NB4 (cell line): ENCODE measurements at regions not wholly inside any gene's neighbourhood (a gene's known extent, or its start where the extent isn't known, plus 50 kb on each side); places are given as distances from the start of the nearest gene placed in this dataset.

Source experiments
- MYC ChIP-seq: IDR thresholded peaks from 2 replicates; pipeline ENCODE4 v1.6.1; 2011; ENCODE audit warnings: low read depth, low read length
- POLR2A ChIP-seq: IDR thresholded peaks from 2 replicates; pipeline ENCODE4 v1.6.1; 2011; ENCODE audit warnings: mild to moderate bottlenecking; ENCODE audit not compliant: insufficient read length; ENCODE audit errors: extremely low read depth
- TF ChIP-seq, protein P1 (sequence below): IDR thresholded peaks from one replicate; pipeline ENCODE4 v1.5.1; 2012; ENCODE audit warnings: low read depth, low read length
- TF ChIP-seq, protein P2 (sequence below): IDR thresholded peaks from 2 replicates; pipeline ENCODE4 v1.6.1; 2011; ENCODE audit warnings: low read depth, low read length

DNA sequence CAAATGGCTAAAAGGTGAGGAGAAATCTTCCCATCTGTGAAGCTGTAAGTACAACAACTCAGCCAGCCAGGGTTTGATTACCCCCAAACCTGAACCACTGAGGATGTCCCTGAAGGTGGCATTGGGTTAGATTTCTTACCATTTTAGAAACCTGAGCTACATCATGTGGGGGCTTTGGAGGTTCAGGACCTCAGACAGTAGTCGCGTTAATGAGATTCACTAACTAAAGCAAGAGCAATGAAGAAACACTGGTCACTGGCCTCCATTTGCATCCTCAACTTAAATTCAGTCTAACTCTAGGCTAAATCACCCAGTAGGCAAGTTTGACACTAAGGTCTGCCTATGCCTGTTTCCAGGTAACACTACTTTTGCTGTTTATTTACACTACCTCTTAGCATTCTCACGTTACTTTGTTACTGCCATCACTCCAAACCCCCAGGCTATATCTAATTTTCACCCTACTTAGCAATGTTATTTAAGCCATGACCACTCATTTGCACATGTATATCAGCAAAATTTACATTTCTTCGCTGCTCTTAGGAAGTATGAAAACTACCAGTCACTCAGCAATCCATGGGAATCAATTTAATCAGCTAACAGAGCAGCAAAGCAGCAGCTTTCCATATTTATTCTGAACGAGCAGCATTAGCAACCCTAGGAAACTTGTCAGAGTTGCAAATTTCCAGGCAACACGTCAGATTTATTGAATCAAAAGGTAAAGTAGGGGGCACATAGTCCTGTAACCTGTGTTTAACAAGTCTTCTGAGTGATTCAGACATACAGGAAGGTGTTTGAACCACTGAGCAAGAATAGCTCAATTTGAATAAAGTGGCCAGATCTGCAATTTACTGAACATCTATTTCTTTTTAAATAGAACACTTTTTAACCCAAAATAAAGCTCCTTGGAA lies 788.4 kb upstream of the SORCS1 start:
- TF ChIP-seq POLR2A (no peak), MYC (no peak)
- TF ChIP-seq, protein P1, sequence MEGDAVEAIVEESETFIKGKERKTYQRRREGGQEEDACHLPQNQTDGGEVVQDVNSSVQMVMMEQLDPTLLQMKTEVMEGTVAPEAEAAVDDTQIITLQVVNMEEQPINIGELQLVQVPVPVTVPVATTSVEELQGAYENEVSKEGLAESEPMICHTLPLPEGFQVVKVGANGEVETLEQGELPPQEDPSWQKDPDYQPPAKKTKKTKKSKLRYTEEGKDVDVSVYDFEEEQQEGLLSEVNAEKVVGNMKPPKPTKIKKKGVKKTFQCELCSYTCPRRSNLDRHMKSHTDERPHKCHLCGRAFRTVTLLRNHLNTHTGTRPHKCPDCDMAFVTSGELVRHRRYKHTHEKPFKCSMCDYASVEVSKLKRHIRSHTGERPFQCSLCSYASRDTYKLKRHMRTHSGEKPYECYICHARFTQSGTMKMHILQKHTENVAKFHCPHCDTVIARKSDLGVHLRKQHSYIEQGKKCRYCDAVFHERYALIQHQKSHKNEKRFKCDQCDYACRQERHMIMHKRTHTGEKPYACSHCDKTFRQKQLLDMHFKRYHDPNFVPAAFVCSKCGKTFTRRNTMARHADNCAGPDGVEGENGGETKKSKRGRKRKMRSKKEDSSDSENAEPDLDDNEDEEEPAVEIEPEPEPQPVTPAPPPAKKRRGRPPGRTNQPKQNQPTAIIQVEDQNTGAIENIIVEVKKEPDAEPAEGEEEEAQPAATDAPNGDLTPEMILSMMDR: no peak
- TF ChIP-seq, protein P2, sequence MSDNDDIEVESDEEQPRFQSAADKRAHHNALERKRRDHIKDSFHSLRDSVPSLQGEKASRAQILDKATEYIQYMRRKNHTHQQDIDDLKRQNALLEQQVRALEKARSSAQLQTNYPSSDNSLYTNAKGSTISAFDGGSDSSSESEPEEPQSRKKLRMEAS: no peak
